Dermis microvascular lymphatic vessel endothelial cell (primary cell): ENCODE measurements at regions not wholly inside any gene's neighbourhood (a gene's known extent, or its start where the extent isn't known, plus 50 kb on each side); places are given as distances from the start of the nearest gene placed in this dataset.
A peak's percentile ranks its signal among the peaks of the same experiment; 100 is the strongest.
"Not testable (repeated sequence)": the region's sequence is repeated elsewhere in the genome, so short reads cannot be mapped to it uniquely, and the experiment has no call there.

Source experiments
- DNase-seq, 2 donors: peaks; one replicate each; pipeline versions ENCODE4 v3.0.0 to v3.0.0-alpha.2; 2010; ENCODE audit warnings: low read depth in 2 of 2

GRCh38 chr5:68067976-68068603, 147.5 kb upstream of the PIK3R1 start:
- DNase-seq, result no peak

GRCh38 chr5:68067291-68067690, 148.3 kb upstream of the PIK3R1 start:
- no peak for DNase-seq

GRCh38 chr5:68066277-68066955, 149.1 kb upstream of the PIK3R1 start:
- DNase-seq, result no peak

- DNase-seq, result not testable (repeated sequence)
These were observed 150.2 kb upstream of the PIK3R1 start for GRCh38 chr5:68065321-68065720.

- no peak for DNase-seq
These were observed 155.2 kb upstream of the PIK3R1 start for GRCh38 chr5:68060382-68060781.

GRCh38 chr5:68057191-68057590, 158.4 kb upstream of the PIK3R1 start:
- no peak for DNase-seq

GRCh38 chr5:68055686-68056085, 159.9 kb upstream of the PIK3R1 start:
- DNase-seq, result no peak

- no peak for DNase-seq
These were observed 160.9 kb upstream of the PIK3R1 start for GRCh38 chr5:68054638-68055037.

- peak in 1 of 2 donors; percentile 20 for DNase-seq
These were observed 162.4 kb upstream of the PIK3R1 start for GRCh38 chr5:68053202-68053601.

- DNase-seq, result no peak
These were observed 166.4 kb upstream of the PIK3R1 start for GRCh38 chr5:68049053-68049713.

GRCh38 chr5:68048516-68048915, 167.0 kb upstream of the PIK3R1 start:
- no peak for DNase-seq

GRCh38 chr5:68048054-68048453, 167.5 kb upstream of the PIK3R1 start:
- peak in 1 of 2 donors; percentile 17 for DNase-seq

GRCh38 chr5:68047035-68047434, 168.5 kb upstream of the PIK3R1 start:
- no peak for DNase-seq

GRCh38 chr5:68046445-68046844, 169.1 kb upstream of the PIK3R1 start:
- peak in 1 of 2 donors; percentile 26 for DNase-seq

GRCh38 chr5:68041293-68041692, 174.3 kb upstream of the PIK3R1 start:
- no peak for DNase-seq

- DNase-seq, result no peak
These were observed 178.0 kb upstream of the PIK3R1 start for GRCh38 chr5:68037546-68037945.

- DNase-seq, result peak in 1 of 2 donors; percentile 25
These were observed 181.5 kb upstream of the PIK3R1 start for GRCh38 chr5:68033961-68034571.

GRCh38 chr5:68033029-68033428, 182.5 kb upstream of the PIK3R1 start:
- DNase-seq, result no peak

GRCh38 chr5:68032216-68032762, 183.3 kb upstream of the PIK3R1 start:
- DNase-seq, result no peak

- DNase-seq, result peak in 1 of 2 donors; percentile 38
These were observed 187.3 kb upstream of the PIK3R1 start for GRCh38 chr5:68028131-68028727.

- DNase-seq, result peak in 1 of 2 donors; percentile 24
These were observed 188.0 kb upstream of the PIK3R1 start for GRCh38 chr5:68027519-68027918.
